HepG2 (cell line): ENCODE measurements at regions not wholly inside any gene's neighbourhood (a gene's known extent, or its start where the extent isn't known, plus 50 kb on each side); places are given as distances from the start of the nearest gene placed in this dataset.

Experiments
- DRAP1 ChIP-seq: IDR thresholded peaks from 2 replicates; pipeline ENCODE4 v1.6.1; 2016; ENCODE audit warnings: missing genetic modification reagents, missing compliant biosample characterization
- ELF3 ChIP-seq: IDR thresholded peaks from 2 replicates; pipeline ENCODE4 v1.6.1; 2016; ENCODE audit warnings: missing genetic modification reagents, missing compliant biosample characterization
- EP300 ChIP-seq, 3 experiments: sonication (generic) in 1 of 3; formaldehyde crosslinking in 1 of 3; IDR thresholded peaks; 2 replicates each; pipeline versions ENCODE4 v1.5.1 to v1.6.1; 2011 to 2020; ENCODE audit warnings: low read depth in 2 of 3, low read length in 2 of 3, borderline replicate concordance in 1 of 3, improper control_type of control experiment in 1 of 3, mild to moderate bottlenecking in 1 of 3, missing genetic modification reagents in 1 of 3, moderate library complexity in 1 of 3
- HOXA9 ChIP-seq: sonication (generic); formaldehyde crosslinking; IDR thresholded peaks from 2 replicates; pipeline ENCODE4 v1.8.1; 2022; ENCODE audit warnings: missing genetic modification reagents, mild to moderate bottlenecking, moderate library complexity, borderline replicate concordance
- JUND ChIP-seq: sonication (generic); formaldehyde crosslinking; IDR thresholded peaks from 2 replicates; pipeline ENCODE4 v1.8.0; 2022; ENCODE audit warnings: mild to moderate bottlenecking, missing genetic modification reagents
- MEF2D ChIP-seq: sonication (generic); formaldehyde crosslinking; IDR thresholded peaks from 2 replicates; pipeline ENCODE4 v1.5.1; 2020; ENCODE audit warnings: mild to moderate bottlenecking, missing genetic modification reagents
- SMARCC2 ChIP-seq: fragments of 450-650 bp; IDR thresholded peaks from 2 replicates; pipeline ENCODE4 v1.6.1; 2017; ENCODE audit warnings: antibody characterized with exemption, mild to moderate bottlenecking
- STAG1 ChIP-seq: sonication (generic); formaldehyde crosslinking; IDR thresholded peaks from 2 replicates; pipeline ENCODE4 v1.4.0; 2020; ENCODE audit warnings: missing genetic modification reagents
- TFAP4 ChIP-seq: sonication (generic); IDR thresholded peaks from 2 replicates; pipeline ENCODE4 v1.6.1; 2016; ENCODE audit warnings: low read depth, borderline replicate concordance
- ZBTB3 ChIP-seq: sonication (generic); formaldehyde crosslinking; IDR thresholded peaks from 2 replicates; pipeline ENCODE4 v1.4.0; 2020; ENCODE audit warnings: low read depth, mild to moderate bottlenecking, moderate library complexity, missing genetic modification reagents, borderline replicate concordance
- ZKSCAN5 ChIP-seq: sonication (generic); formaldehyde crosslinking; IDR thresholded peaks from 2 replicates; pipeline ENCODE4 v1.5.1; 2020; ENCODE audit warnings: mild to moderate bottlenecking, missing genetic modification reagents
- ZNF263 ChIP-seq: sonication (generic); formaldehyde crosslinking; IDR thresholded peaks from 2 replicates; pipeline ENCODE4 v1.4.0; 2020; ENCODE audit warnings: missing genetic modification reagents
- ZNF317 ChIP-seq: sonication (generic); formaldehyde crosslinking; IDR thresholded peaks from 2 replicates; pipeline ENCODE4 v1.5.0; 2020; ENCODE audit warnings: mild to moderate bottlenecking, missing genetic modification reagents
- ZNF33B ChIP-seq: sonication (generic); formaldehyde crosslinking; IDR thresholded peaks from 2 replicates; pipeline ENCODE4 v1.5.1; 2020; ENCODE audit warnings: mild to moderate bottlenecking, missing genetic modification reagents
- ZNF354B ChIP-seq: sonication (generic); formaldehyde crosslinking; IDR thresholded peaks from 2 replicates; pipeline ENCODE4 v1.8.0; 2022; ENCODE audit warnings: mild to moderate bottlenecking, missing genetic modification reagents
- ZNF501 ChIP-seq: sonication (generic); formaldehyde crosslinking; IDR thresholded peaks from 2 replicates; pipeline ENCODE4 v1.5.1; 2020; ENCODE audit warnings: mild to moderate bottlenecking, moderate library complexity, missing genetic modification reagents
- ZNF792 ChIP-seq: IDR thresholded peaks from 2 replicates; pipeline ENCODE4 v1.6.1; 2016
- TF ChIP-seq, protein P1 (sequence below): sonication (generic); formaldehyde crosslinking; IDR thresholded peaks from 2 replicates; pipeline ENCODE4 v1.5.0; 2020; ENCODE audit warnings: missing genetic modification reagents, mild to moderate bottlenecking, borderline replicate concordance
- TF ChIP-seq, protein P2 (sequence below): IDR thresholded peaks from 2 replicates; pipeline ENCODE4 v1.6.1; 2016; ENCODE audit warnings: low read depth
- TF ChIP-seq, protein P3 (sequence below): sonication (generic); formaldehyde crosslinking; IDR thresholded peaks from 2 replicates; pipeline ENCODE4 v1.5.1; 2020; ENCODE audit warnings: missing genetic modification reagents, mild to moderate bottlenecking, borderline replicate concordance
- TF ChIP-seq, protein P4 (sequence below): sonication (generic); formaldehyde crosslinking; IDR thresholded peaks from 2 replicates; pipeline ENCODE4 v1.4.0; 2020; ENCODE audit warnings: missing genetic modification reagents

- TF ChIP-seq EP300 (IDR thresholded peaks at IDR 0.05; ENCODE audit: low read depth in 2 of 2, low read length in 2 of 2) (0 out of 4 replicates have a peak, but pooled peaks of 1 of the 2 experiments have one; percentile 19), EP300 (CRISPR knock-in tag; IDR thresholded peaks at IDR 0.05; ENCODE audit: borderline replicate concordance) (peak; percentile 38; the same call in 1 of the 2 replicates), JUND (CRISPR knock-in tag) (no peak), MEF2D (peak; percentile 87), HOXA9 (CRISPR knock-in tag) (peak; percentile 47; the same call in 1 of the 2 replicates), ZBTB3 (CRISPR knock-in tag) (0 out of 2 replicates have a peak, but pooled peaks have one; percentile 72), ZNF33B (CRISPR knock-in tag) (no peak), ZNF317 (CRISPR knock-in tag) (peak; percentile 70; the same call in 1 of the 2 replicates), DRAP1 (peak; percentile 41; the same call in 1 of the 2 replicates), ZNF263 (CRISPR knock-in tag) (peak; percentile 58), ZKSCAN5 (CRISPR knock-in tag) (0 out of 2 replicates have a peak, but pooled peaks have one; percentile 35), ELF3 (CRISPR knock-in tag) (peak; percentile 89), TFAP4 (peak; percentile 42; the same call in 1 of the 2 replicates), SMARCC2 (no peak), ZNF354B (CRISPR knock-in tag) (0 out of 2 replicates have a peak, but pooled peaks have one; percentile 59), ZNF792 (peak; percentile 81), STAG1 (peak; percentile 35; the same call in 1 of the 2 replicates), ZNF501 (CRISPR knock-in tag) (peak; percentile 55; the same call in 1 of the 2 replicates)
- TF ChIP-seq, protein P1, sequence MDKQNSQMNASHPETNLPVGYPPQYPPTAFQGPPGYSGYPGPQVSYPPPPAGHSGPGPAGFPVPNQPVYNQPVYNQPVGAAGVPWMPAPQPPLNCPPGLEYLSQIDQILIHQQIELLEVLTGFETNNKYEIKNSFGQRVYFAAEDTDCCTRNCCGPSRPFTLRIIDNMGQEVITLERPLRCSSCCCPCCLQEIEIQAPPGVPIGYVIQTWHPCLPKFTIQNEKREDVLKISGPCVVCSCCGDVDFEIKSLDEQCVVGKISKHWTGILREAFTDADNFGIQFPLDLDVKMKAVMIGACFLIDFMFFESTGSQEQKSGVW (CRISPR knock-in tag) = no peak
- TF ChIP-seq, protein P2, sequence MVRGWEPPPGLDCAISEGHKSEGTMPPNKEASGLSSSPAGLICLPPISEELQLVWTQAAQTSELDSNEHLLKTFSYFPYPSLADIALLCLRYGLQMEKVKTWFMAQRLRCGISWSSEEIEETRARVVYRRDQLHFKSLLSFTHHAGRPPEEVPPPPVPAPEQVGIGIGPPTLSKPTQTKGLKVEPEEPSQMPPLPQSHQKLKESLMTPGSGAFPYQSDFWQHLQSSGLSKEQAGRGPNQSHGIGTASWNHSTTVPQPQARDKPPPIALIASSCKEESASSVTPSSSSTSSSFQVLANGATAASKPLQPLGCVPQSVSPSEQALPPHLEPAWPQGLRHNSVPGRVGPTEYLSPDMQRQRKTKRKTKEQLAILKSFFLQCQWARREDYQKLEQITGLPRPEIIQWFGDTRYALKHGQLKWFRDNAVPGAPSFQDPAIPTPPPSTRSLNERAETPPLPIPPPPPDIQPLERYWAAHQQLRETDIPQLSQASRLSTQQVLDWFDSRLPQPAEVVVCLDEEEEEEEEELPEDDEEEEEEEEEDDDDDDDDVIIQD (CRISPR knock-in tag) = peak; percentile 82; the same call in 1 of the 2 replicates
- TF ChIP-seq, protein P3, sequence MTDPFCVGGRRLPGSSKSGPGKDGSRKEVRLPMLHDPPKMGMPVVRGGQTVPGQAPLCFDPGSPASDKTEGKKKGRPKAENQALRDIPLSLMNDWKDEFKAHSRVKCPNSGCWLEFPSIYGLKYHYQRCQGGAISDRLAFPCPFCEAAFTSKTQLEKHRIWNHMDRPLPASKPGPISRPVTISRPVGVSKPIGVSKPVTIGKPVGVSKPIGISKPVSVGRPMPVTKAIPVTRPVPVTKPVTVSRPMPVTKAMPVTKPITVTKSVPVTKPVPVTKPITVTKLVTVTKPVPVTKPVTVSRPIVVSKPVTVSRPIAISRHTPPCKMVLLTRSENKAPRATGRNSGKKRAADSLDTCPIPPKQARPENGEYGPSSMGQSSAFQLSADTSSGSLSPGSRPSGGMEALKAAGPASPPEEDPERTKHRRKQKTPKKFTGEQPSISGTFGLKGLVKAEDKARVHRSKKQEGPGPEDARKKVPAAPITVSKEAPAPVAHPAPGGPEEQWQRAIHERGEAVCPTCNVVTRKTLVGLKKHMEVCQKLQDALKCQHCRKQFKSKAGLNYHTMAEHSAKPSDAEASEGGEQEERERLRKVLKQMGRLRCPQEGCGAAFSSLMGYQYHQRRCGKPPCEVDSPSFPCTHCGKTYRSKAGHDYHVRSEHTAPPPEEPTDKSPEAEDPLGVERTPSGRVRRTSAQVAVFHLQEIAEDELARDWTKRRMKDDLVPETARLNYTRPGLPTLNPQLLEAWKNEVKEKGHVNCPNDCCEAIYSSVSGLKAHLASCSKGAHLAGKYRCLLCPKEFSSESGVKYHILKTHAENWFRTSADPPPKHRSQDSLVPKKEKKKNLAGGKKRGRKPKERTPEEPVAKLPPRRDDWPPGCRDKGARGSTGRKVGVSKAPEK (CRISPR knock-in tag) = peak; percentile 38; the same call in 1 of the 2 replicates
- TF ChIP-seq, protein P4, sequence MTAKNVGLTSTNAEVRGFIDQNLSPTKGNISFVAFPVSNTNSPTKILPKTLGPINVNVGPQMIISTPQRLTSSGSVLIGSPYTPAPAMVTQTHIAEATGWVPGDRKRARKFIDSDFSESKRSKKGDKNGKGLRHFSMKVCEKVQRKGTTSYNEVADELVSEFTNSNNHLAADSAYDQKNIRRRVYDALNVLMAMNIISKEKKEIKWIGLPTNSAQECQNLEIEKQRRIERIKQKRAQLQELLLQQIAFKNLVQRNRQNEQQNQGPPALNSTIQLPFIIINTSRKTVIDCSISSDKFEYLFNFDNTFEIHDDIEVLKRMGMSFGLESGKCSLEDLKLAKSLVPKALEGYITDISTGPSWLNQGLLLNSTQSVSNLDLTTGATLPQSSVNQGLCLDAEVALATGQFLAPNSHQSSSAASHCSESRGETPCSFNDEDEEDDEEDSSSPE (CRISPR knock-in tag) = peak; percentile 56; the same call in 1 of the 2 replicates
Measured at GRCh38 chr14:50045039-50045711, 71.2 kb downstream of the VCPKMT start (continued).
